ENCODE measurements at regions not wholly inside any gene's neighbourhood (a gene's known extent, or its start where the extent isn't known, plus 50 kb on each side); places are given as distances from the start of the nearest gene placed in this dataset.
A peak's percentile ranks its signal among the peaks of the same experiment; 100 is the strongest.

GRCh38 chr3:148459931-148460513, 237.7 kb upstream of the AGTR1 start:
- TF ChIP-seq CTCF (IDR thresholded peaks at IDR 0.05) (peak in 4 of 6 experiments; percentile 13 to 40 (median 26)), EP300 (IDR thresholded peaks at IDR 0.05) (no peak)
